RWPE1 (cell line): ENCODE measurements at regions not wholly inside any gene's neighbourhood (a gene's known extent, or its start where the extent isn't known, plus 50 kb on each side); places are given as distances from the start of the nearest gene placed in this dataset.

ENCODE experiments used
- CTCF ChIA-PET: fragments of 350-600 bp; sonication (Branson Sonifier 250); formaldehyde crosslinking; extraction: SDS; loops from one replicate; lab custom pipeline; 2021; lab: Yijun Ruan, JAX
- POLR2A ChIA-PET: fragments of 400-600 bp; formaldehyde crosslinking; extraction: SDS; loops from one replicate; lab custom pipeline; 2020; ENCODE audit warnings: antibody characterized with exemption; ENCODE audit not compliant: low non-redundant PET; lab: Yijun Ruan, JAX
- DNase-seq: peaks from one replicate; pipeline ENCODE4 v3.0.0; 2012; ENCODE audit warnings: low spot score
- H3K27ac ChIP-seq: fragments of 450-650 bp; 2 replicates; pipeline ENCODE4 v1.5.1; 2017
- CTCF ChIP-seq: fragments of 450-650 bp; conservative IDR thresholded peaks from 2 replicates; pipeline ENCODE4 v1.5.1; 2017; ENCODE audit warnings: low read depth, mild to moderate bottlenecking

GRCh38 chr10:81009296-81009695 lies 471.6 kb downstream of the SH2D4B start:
- no peak for TF ChIP-seq CTCF
- ChIA-PET POLR2A (no interaction called here), CTCF (interaction anchor here (0.5 kb wide), 1 partner anchor 137 kb away, joined by 5 read pairs; no protein-coding TSS in a partner anchor)
- H3K27ac ChIP-seq, result no peak overlapping the region
- DNase-seq, result no peak

- ChIA-PET POLR2A (no interaction called here), CTCF (interaction anchor here (0.5 to 1.9 kb wide), 3 partner anchors 45 to 314 kb away, joined by 3 to 5 read pairs (median 3); no protein-coding TSS in a partner anchor)
- no peak for DNase-seq
Measured at GRCh38 chr10:81013771-81014170, 476.1 kb downstream of the SH2D4B start.

GRCh38 chr10:81019029-81019890 lies 481.6 kb downstream of the SH2D4B start:
- no peak overlapping the region for H3K27ac ChIP-seq
- ChIA-PET CTCF (interaction anchor here (0.5 to 1.7 kb wide), 22 partner anchors 11 to 1157 kb away, joined by 3 to 16 read pairs (median 3); no protein-coding TSS in a partner anchor), POLR2A (no interaction called here)
- peak; percentile 38 for DNase-seq
- peak; percentile 75 for TF ChIP-seq CTCF

More at GRCh38 chr10:81013771-81014170, 476.1 kb downstream of the SH2D4B start:
- no peak overlapping the region for H3K27ac ChIP-seq
- TF ChIP-seq CTCF, result no peak

GRCh38 chr10:81021428-81022129 lies 483.9 kb downstream of the SH2D4B start:
- ChIA-PET POLR2A (no interaction called here), CTCF (interaction anchor here (0.5 to 1.2 kb wide), 3 partner anchors 8 to 389 kb away, joined by 3 to 4 read pairs (median 3); no protein-coding TSS in a partner anchor)
- DNase-seq, result no peak
- no peak for TF ChIP-seq CTCF
- H3K27ac ChIP-seq, result no peak overlapping the region

- no peak for TF ChIP-seq CTCF
- ChIA-PET POLR2A (no interaction called here), CTCF (interaction anchor here (0.6 kb wide), 1 partner anchor 212 kb away, joined by 3 read pairs; no protein-coding TSS in a partner anchor)
- no peak for DNase-seq
- H3K27ac ChIP-seq, result no peak overlapping the region
Measured at GRCh38 chr10:81026591-81026990, 488.9 kb downstream of the SH2D4B start.

GRCh38 chr10:81027223-81027622 lies 489.5 kb downstream of the SH2D4B start:
- H3K27ac ChIP-seq, result no peak overlapping the region
- TF ChIP-seq CTCF, result no peak
- ChIA-PET CTCF (interaction anchor here (0.6 kb wide), 1 partner anchor 212 kb away, joined by 3 read pairs; no protein-coding TSS in a partner anchor), POLR2A (no interaction called here)
- no peak for DNase-seq
